HCT116 (cell line): ENCODE measurements at regions not wholly inside any gene's neighbourhood (a gene's known extent, or its start where the extent isn't known, plus 50 kb on each side); places are given as distances from the start of the nearest gene placed in this dataset.

ENCODE experiments used
- CTCF ChIP-seq, 3 experiments: fragments of 200-600 bp in 1 of 3; sonication (generic) in 1 of 3; IDR thresholded peaks in 2 of 3; conservative IDR thresholded peaks in 1 of 3; 2 replicates each; pipeline ENCODE4 v1.5.1; 2012 to 2017; ENCODE audit warnings: low read depth in 2 of 3, low read length in 2 of 3, antibody characterized with exemption in 1 of 3, borderline replicate concordance in 1 of 3, control low read depth in 1 of 3, mild to moderate bottlenecking in 1 of 3, mixed read lengths in 1 of 3, mixed run types in 1 of 3, moderate library complexity in 1 of 3; ENCODE audit not compliant: insufficient read depth in 1 of 3
- ELF1 ChIP-seq: IDR thresholded peaks from 2 replicates; pipeline ENCODE4 v1.6.1; 2012; ENCODE audit warnings: low read depth, borderline replicate concordance
- JUND ChIP-seq: IDR thresholded peaks from 2 replicates; pipeline ENCODE4 v1.6.1; 2012
- POLR2A ChIP-seq: IDR thresholded peaks from 2 replicates; pipeline ENCODE4 v1.7.0; 2011; ENCODE audit warnings: borderline replicate concordance; ENCODE audit not compliant: insufficient read depth, insufficient read length; ENCODE audit errors: extremely low read depth
- POLR2AphosphoS5 ChIP-seq: IDR thresholded peaks from 2 replicates; pipeline ENCODE4 v1.6.1; 2011; ENCODE audit warnings: mild to moderate bottlenecking, low read depth, low read length, moderate library complexity
- SP1 ChIP-seq: IDR thresholded peaks from 2 replicates; pipeline ENCODE4 v1.6.1; 2012; ENCODE audit warnings: low read depth
- TF ChIP-seq, protein P1 (sequence below): IDR thresholded peaks from 2 replicates; pipeline ENCODE4 v1.6.1; 2012

DNA sequence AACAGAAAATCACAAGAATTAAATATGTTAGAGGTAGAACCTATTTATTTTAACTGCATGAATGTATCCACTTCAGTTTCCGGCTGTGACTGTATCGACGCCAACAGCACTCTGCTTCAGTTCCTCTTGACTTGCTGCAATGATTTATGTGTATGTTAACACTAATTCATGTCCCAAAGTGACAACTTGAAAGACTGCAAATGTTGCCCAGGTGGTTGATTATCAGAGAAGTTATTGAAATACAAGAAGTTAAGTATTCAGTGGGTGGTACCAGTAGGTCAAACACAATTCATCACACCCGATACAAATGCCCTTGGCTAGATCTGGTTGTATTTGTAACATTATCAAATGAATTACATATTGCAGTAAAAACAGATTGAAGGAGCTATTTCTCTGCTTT is 622.7 kb upstream of the CDH18 start:
- TF ChIP-seq CTCF (IDR thresholded peaks at IDR 0.05 in 2 of 3, conservative IDR thresholded peaks at IDR 0.05 in 1 of 3; ENCODE audit: borderline replicate concordance in 1 of 3, insufficient read depth in 1 of 3, low read depth in 2 of 3, low read length in 2 of 3) (no peak), JUND (no peak), POLR2A (no peak), POLR2AphosphoS5 (no peak), SP1 (no peak), ELF1 (no peak)
- TF ChIP-seq, protein P1, sequence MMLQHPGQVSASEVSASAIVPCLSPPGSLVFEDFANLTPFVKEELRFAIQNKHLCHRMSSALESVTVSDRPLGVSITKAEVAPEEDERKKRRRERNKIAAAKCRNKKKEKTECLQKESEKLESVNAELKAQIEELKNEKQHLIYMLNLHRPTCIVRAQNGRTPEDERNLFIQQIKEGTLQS = no peak
